Stomach (tissue), 4 donors: ENCODE measurements at regions not wholly inside any gene's neighbourhood (a gene's known extent, or its start where the extent isn't known, plus 50 kb on each side); places are given as distances from the start of the nearest gene placed in this dataset.

Experiments used
- EP300 ChIP-seq: sonication (generic); formaldehyde crosslinking; IDR thresholded peaks from one replicate; pipeline ENCODE4 v1.6.1; 2017; ENCODE audit warnings: antibody characterized with exemption
- POLR2A ChIP-seq, 4 donors: fragments of 450-650 bp; IDR thresholded peaks; one replicate each; pipeline ENCODE4 v1.6.1; 2016; ENCODE audit warnings: antibody characterized with exemption in 4 of 4, control low read depth in 2 of 4, mild to moderate bottlenecking in 1 of 4, moderate library complexity in 1 of 4
- POLR2AphosphoS5 ChIP-seq, 3 donors: sonication (generic); formaldehyde crosslinking; IDR thresholded peaks; one replicate each; pipeline ENCODE4 v1.6.1; 2016; ENCODE audit warnings: antibody characterized with exemption in 3 of 3
- TF ChIP-seq, protein P1 (sequence below), 7 experiments: fragments of 450-650 bp in 4 of 7; fragments of 200-600 bp in 3 of 7; sonication (generic) in 3 of 7; IDR thresholded peaks; one replicate each; pipeline ENCODE4 v1.5.1; 2016 to 2019; ENCODE audit warnings: antibody characterized with exemption in 7 of 7, control low read depth in 2 of 7, mild to moderate bottlenecking in 1 of 7

DNA sequence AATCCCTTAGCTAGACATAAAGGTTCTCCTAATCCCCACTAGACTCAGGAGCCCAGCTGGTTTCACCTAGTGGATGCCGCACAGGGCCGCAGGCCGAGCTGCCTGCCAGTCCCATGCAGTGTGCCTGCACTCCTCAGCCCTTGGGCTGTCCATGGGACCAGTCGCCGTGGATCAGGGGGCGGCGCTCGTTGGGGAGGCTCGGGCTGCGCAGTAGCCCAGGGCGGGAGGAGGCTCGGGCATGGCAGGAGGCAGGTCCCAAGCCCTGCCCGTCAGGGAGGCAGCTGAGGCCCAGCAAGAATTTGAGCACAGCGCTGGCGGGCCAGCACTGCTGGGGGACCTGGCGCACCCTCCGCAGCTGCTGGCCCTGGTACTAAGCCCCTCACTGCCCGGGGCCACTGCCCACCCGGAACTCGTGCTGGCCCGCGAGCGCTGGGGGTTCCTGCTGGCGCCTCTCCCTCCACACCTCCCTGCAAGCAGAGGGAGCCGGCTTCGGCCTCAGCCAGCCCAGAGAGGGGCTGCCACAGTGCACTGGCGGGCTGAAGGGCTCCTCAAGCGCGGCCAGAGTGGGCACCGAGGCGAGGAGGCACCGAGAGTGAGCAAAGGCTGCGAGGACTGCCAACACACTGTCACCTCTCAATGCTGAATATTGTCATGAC is 307.8 kb downstream of the C6orf118 start:
- TF ChIP-seq, protein P1, sequence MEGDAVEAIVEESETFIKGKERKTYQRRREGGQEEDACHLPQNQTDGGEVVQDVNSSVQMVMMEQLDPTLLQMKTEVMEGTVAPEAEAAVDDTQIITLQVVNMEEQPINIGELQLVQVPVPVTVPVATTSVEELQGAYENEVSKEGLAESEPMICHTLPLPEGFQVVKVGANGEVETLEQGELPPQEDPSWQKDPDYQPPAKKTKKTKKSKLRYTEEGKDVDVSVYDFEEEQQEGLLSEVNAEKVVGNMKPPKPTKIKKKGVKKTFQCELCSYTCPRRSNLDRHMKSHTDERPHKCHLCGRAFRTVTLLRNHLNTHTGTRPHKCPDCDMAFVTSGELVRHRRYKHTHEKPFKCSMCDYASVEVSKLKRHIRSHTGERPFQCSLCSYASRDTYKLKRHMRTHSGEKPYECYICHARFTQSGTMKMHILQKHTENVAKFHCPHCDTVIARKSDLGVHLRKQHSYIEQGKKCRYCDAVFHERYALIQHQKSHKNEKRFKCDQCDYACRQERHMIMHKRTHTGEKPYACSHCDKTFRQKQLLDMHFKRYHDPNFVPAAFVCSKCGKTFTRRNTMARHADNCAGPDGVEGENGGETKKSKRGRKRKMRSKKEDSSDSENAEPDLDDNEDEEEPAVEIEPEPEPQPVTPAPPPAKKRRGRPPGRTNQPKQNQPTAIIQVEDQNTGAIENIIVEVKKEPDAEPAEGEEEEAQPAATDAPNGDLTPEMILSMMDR (IDR thresholded peaks at IDR 0.05): no peak
- TF ChIP-seq POLR2A (IDR thresholded peaks at IDR 0.05) (no peak), POLR2AphosphoS5 (IDR thresholded peaks at IDR 0.05) (no peak), EP300 (no peak)
